ENCODE measurements at regions not wholly inside any gene's neighbourhood (a gene's known extent, or its start where the extent isn't known, plus 50 kb on each side); places are given as distances from the start of the nearest gene placed in this dataset.

- TF ChIP-seq TAF1 (IDR thresholded peaks at IDR 0.05; ENCODE audit: borderline replicate concordance, low read depth, low read length), result no peak
- no peak for TF ChIP-seq POLR2AphosphoS5 (IDR thresholded peaks at IDR 0.05; ENCODE audit: low read depth, low read length)
These were observed 1612.5 kb downstream of the REEP3 start for GRCh38 chr10:65133652-65134051.

Data from GM12892 (cell line).